Ecto neural progenitor cell (in vitro differentiated cells): ENCODE measurements at regions not wholly inside any gene's neighbourhood (a gene's known extent, or its start where the extent isn't known, plus 50 kb on each side); places are given as distances from the start of the nearest gene placed in this dataset.

Experiments
- DNase-seq: peaks from one replicate; pipeline ENCODE4 v3.0.0-alpha.2; 2018; ENCODE audit warnings: low spot score

- no peak for DNase-seq
Measured at GRCh38 chr5:135139381-135140134, 105.5 kb upstream of the PITX1 start.

- DNase-seq, result no peak
Measured at GRCh38 chr5:135138116-135138850, 104.3 kb upstream of the PITX1 start.

GRCh38 chr5:135137146-135137915 is 103.3 kb upstream of the PITX1 start:
- no peak for DNase-seq

- DNase-seq, result no peak
Measured at GRCh38 chr5:135136546-135136945, 102.5 kb upstream of the PITX1 start.

GRCh38 chr5:135135530-135136226 is 101.7 kb upstream of the PITX1 start:
- no peak for DNase-seq

- DNase-seq, result no peak
Measured at GRCh38 chr5:135134691-135135381, 100.8 kb upstream of the PITX1 start.

GRCh38 chr5:135133698-135134515 is 99.9 kb upstream of the PITX1 start:
- DNase-seq, result no peak

GRCh38 chr5:135133181-135133580 is 99.2 kb upstream of the PITX1 start:
- DNase-seq, result no peak

- no peak for DNase-seq
Measured at GRCh38 chr5:135131801-135132680, 98.0 kb upstream of the PITX1 start.

GRCh38 chr5:135130261-135131215 is 96.5 kb upstream of the PITX1 start:
- DNase-seq, result no peak

GRCh38 chr5:135129307-135129706 is 95.3 kb upstream of the PITX1 start:
- DNase-seq, result no peak

- DNase-seq, result no peak
Measured at GRCh38 chr5:135128361-135128760, 94.3 kb upstream of the PITX1 start.

- no peak for DNase-seq
Measured at GRCh38 chr5:135127439-135128240, 93.6 kb upstream of the PITX1 start.

- no peak for DNase-seq
Measured at GRCh38 chr5:135126688-135127438, 92.8 kb upstream of the PITX1 start.

- DNase-seq, result no peak
Measured at GRCh38 chr5:135124724-135125123, 90.7 kb upstream of the PITX1 start.

- DNase-seq, result no peak
Measured at GRCh38 chr5:135124128-135124527, 90.1 kb upstream of the PITX1 start.

- no peak for DNase-seq
Measured at GRCh38 chr5:135122797-135123196, 88.8 kb upstream of the PITX1 start.
